ENCODE measurements at regions not wholly inside any gene's neighbourhood (a gene's known extent, or its start where the extent isn't known, plus 50 kb on each side); places are given as distances from the start of the nearest gene placed in this dataset.

DNA sequence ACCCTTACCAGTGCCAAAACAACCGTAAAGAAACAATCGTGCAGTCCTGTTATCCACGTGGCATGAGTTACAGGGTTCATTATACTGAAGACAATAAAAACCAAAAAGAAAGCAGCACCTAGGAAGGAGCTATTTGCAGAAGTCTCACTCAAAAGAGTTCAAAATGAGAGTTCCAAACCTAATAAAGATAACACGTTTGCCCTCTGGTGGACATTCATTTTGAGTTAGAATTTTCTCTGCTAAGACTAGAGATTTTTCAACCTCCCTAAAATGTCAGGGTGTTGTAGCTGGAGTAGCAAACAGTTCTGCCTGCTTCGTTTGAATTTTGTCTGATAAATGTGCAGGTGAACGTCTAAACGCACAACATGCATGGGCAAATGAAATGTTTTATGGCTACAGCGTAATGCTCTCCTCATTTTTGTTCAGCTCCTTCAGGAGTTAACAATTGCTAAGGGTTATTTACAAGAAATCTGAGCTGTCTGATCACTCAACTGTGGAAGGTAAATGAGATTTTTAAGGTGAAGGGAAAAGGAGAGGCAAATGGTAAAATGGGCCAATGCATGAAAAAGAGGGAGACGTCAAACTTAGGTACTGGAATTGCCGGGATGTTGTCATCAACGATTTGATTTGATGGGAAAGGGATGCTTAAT lies 1067.9 kb upstream of the EEF2KMT start:
- H3K36me3 Mint-ChIP-seq (ENCODE audit: insufficient read depth): no peaks in the 10 kb centered on the region
- H3K27ac Mint-ChIP-seq (ENCODE audit: low read depth): no peak overlapping the region
- DNase-seq (ENCODE audit: low spot score in 2 of 2) (no peak), ATAC-seq (replicated peaks; ENCODE audit: extremely low read depth, poor library complexity, severe bottlenecking) (no peak)
- H3K4me3 Mint-ChIP-seq: no peak overlapping the region
- H3K4me1 Mint-ChIP-seq: no peaks in the 10 kb centered on the region
- peaks cover 16% of the 10 kb centered on the region for H3K9me3 Mint-ChIP-seq
- H3K27me3 Mint-ChIP-seq: no peaks in the 10 kb centered on the region

DNA sequence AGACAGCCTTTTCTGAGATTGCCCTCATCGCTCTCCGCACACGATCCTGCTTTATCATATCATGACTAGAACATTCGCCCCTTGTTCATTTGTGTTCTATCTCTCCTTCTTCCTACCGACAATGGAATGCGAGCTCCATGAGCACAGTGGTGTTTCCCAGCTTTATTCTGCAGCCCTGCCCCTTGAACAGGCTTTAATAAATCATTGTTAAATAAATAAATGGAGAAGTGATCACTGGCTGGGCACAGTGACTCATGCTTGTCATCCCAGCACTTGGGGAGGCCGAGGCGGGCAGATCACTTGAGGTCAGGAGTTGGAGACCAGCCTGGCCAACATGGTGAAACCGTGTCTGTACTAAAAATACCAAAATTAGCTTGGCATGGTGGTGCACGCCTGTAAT lies 1063.3 kb upstream of the EEF2KMT start:
- H3K9me3 Mint-ChIP-seq: peaks cover 12% of the 10 kb centered on the region
- DNase-seq (ENCODE audit: low spot score in 2 of 2) (no peak), ATAC-seq (replicated peaks; ENCODE audit: extremely low read depth, poor library complexity, severe bottlenecking) (no peak)
- no peaks in the 10 kb centered on the region for H3K27me3 Mint-ChIP-seq
- no peak overlapping the region for H3K27ac Mint-ChIP-seq (ENCODE audit: low read depth)
- no peak overlapping the region for H3K4me3 Mint-ChIP-seq
- no peaks in the 10 kb centered on the region for H3K4me1 Mint-ChIP-seq
- H3K36me3 Mint-ChIP-seq (ENCODE audit: insufficient read depth): no peaks in the 10 kb centered on the region

DNA sequence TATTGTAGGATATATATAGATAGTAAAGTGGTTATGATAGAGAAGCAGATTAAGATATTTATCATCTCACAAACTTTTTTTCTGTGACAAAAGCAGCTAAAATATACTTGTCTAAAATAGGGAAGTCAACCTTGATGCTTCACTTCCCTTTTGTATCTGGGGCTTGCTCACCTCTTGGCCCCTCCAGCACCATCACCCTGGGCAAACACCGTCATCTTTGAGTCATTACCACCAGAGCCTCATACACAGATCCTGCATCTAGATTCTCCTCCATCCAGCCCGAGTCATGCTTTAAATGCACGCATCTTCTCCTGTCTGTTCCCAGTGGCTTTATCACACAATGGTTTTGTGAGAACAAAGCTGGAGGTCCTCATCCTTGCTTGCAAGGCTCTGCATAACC lies 1062.7 kb upstream of the EEF2KMT start:
- DNase-seq (ENCODE audit: low spot score in 2 of 2) (no peak), ATAC-seq (replicated peaks; ENCODE audit: extremely low read depth, poor library complexity, severe bottlenecking) (no peak)
- H3K4me1 Mint-ChIP-seq: no peaks in the 10 kb centered on the region

DNA sequence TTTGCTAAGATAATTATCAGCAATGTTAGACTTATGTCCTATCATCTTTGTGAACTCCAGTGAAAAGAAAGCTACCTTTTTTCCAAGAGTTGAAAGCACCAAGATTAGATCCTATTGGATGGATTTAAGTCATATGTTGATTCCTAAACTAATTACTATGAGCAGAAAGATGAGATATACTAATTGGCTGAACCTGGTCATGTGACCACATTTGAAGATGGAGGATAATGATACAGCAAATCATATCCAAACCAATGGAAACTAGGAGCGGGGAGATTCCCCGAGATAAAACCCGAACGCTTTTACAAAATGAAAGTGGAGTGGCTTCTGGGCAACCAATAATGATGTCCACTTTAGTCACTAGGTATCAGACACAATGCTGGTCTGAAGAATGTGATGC lies 1060.2 kb upstream of the EEF2KMT start:
- H3K27ac Mint-ChIP-seq (ENCODE audit: low read depth): no peak overlapping the region
- H3K4me3 Mint-ChIP-seq: no peak overlapping the region
- DNase-seq (ENCODE audit: low spot score in 2 of 2): no peak
- no peaks in the 10 kb centered on the region for H3K27me3 Mint-ChIP-seq
- no peaks in the 10 kb centered on the region for H3K4me1 Mint-ChIP-seq
- peaks cover 12% of the 10 kb centered on the region for H3K9me3 Mint-ChIP-seq
- no peak for ATAC-seq (replicated peaks; ENCODE audit: extremely low read depth, poor library complexity, severe bottlenecking)
- H3K36me3 Mint-ChIP-seq (ENCODE audit: insufficient read depth): no peaks in the 10 kb centered on the region

More for the DNA sequence above, 1062.7 kb upstream of the EEF2KMT start:
- no peak overlapping the region for H3K4me3 Mint-ChIP-seq
- H3K9me3 Mint-ChIP-seq: peaks cover 12% of the 10 kb centered on the region
- H3K36me3 Mint-ChIP-seq (ENCODE audit: insufficient read depth): no peaks in the 10 kb centered on the region
- no peak overlapping the region for H3K27ac Mint-ChIP-seq (ENCODE audit: low read depth)
- no peaks in the 10 kb centered on the region for H3K27me3 Mint-ChIP-seq

DNA sequence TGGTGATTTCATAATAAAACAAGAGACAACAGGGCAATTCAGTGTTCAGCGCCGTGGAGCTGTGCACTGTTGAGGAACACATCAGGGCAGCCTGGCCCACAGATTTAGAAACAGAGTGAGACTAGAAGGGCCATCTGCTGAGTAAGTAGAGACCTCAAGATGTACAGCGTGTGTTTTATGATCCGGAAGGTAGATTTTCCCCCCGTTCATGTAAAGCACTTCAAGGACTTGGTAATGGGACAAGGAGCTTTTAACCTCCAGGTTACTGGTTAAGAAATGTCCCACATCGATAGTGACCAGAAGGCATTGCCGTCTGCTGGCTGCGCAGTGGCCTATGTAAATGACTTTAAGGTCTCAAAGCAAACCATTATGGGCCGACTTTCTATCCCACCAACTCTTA lies 1057.7 kb upstream of the EEF2KMT start:
- DNase-seq (ENCODE audit: low spot score in 2 of 2) (no peak), ATAC-seq (replicated peaks; ENCODE audit: extremely low read depth, poor library complexity, severe bottlenecking) (no peak)
- Mint-ChIP-seq H3K4me1 (no peaks in the 10 kb centered on the region), H3K27ac (ENCODE audit: low read depth) (no peak overlapping the region), H3K27me3 (no peaks in the 10 kb centered on the region), H3K36me3 (ENCODE audit: insufficient read depth) (no peaks in the 10 kb centered on the region), H3K4me3 (no peak overlapping the region), H3K9me3 (peaks cover 12% of the 10 kb centered on the region)

DNA sequence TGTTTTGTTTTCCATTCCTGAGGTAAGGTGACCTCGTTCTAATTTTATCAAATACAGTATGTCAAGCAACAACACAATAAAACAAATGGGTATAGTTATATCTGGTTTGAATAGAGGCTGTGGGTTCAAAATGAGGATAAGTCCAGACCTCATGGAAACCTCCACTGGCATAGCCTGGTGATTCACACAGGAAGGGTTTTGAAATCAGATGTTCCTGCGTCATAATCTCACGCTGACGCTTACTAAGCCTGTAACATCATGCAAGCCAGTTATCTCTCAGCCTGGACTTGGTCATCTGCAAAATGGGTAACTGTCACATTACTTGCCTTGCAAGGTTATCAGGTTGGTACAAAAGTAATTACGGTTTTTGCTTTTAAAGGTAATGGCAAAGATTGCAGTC lies 1056.3 kb upstream of the EEF2KMT start:
- ATAC-seq (replicated peaks; ENCODE audit: extremely low read depth, poor library complexity, severe bottlenecking) (no peak), DNase-seq (ENCODE audit: low spot score in 2 of 2) (no peak)
- Mint-ChIP-seq H3K4me1 (no peaks in the 10 kb centered on the region), H3K27ac (ENCODE audit: low read depth) (no peak overlapping the region), H3K36me3 (ENCODE audit: insufficient read depth) (no peaks in the 10 kb centered on the region), H3K4me3 (no peak overlapping the region), H3K27me3 (no peaks in the 10 kb centered on the region), H3K9me3 (peaks cover 12% of the 10 kb centered on the region)

DNA sequence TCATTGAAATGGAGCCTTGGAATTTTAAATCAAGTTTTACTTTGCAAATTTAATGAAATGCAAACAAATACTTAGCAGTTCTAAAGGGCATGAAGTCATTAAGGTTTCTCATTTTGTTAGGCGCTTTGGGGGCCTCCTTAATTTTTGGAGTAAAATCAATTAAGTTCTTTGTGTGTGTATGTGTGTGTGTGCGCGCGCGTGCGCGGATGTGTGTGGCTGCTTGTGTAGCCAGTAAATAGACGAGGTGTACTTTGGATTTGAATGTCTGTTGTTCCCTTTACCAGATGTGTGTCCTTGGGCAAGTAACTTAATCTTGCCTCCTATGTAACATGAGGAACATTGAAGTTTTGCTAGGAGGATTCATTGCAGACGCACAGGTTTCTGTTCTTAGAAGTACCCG lies 1051.4 kb upstream of the EEF2KMT start:
- no peaks in the 10 kb centered on the region for H3K27me3 Mint-ChIP-seq
- H3K27ac Mint-ChIP-seq (ENCODE audit: low read depth): no peak overlapping the region
- H3K36me3 Mint-ChIP-seq (ENCODE audit: insufficient read depth): no peaks in the 10 kb centered on the region
- H3K4me1 Mint-ChIP-seq: no peaks in the 10 kb centered on the region
- no peak overlapping the region for H3K4me3 Mint-ChIP-seq
- DNase-seq (ENCODE audit: low spot score in 2 of 2): no peak
- H3K9me3 Mint-ChIP-seq: peaks cover 15% of the 10 kb centered on the region
- ATAC-seq (replicated peaks; ENCODE audit: extremely low read depth, poor library complexity, severe bottlenecking): no peak

DNA sequence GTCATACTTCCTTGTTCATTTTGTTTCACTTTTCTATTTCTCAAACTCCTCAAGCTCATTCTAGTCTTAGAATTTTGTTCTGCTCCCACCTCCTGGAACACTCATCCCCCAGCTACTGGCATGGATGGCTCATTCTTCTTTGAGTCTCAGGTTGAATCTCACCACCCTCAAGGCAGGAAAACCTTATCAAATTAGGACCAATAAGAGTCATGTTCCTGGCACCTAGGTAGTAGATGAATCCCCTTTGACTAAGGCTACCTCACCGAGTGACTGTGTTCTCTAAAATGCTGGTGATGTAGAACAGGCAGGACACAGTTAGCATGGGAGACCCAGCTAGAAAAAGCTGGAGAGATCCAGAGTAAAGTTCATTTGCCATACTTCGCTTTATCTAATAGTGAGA lies 1050.8 kb upstream of the EEF2KMT start:
- H3K9me3 Mint-ChIP-seq: peaks cover 15% of the 10 kb centered on the region
- H3K27ac Mint-ChIP-seq (ENCODE audit: low read depth): no peak overlapping the region
- no peak for ATAC-seq (replicated peaks; ENCODE audit: extremely low read depth, poor library complexity, severe bottlenecking)
- H3K36me3 Mint-ChIP-seq (ENCODE audit: insufficient read depth): no peaks in the 10 kb centered on the region
- H3K27me3 Mint-ChIP-seq: no peaks in the 10 kb centered on the region
- H3K4me1 Mint-ChIP-seq: no peaks in the 10 kb centered on the region
- no peak overlapping the region for H3K4me3 Mint-ChIP-seq
- DNase-seq (ENCODE audit: low spot score in 2 of 2): no peak

DNA sequence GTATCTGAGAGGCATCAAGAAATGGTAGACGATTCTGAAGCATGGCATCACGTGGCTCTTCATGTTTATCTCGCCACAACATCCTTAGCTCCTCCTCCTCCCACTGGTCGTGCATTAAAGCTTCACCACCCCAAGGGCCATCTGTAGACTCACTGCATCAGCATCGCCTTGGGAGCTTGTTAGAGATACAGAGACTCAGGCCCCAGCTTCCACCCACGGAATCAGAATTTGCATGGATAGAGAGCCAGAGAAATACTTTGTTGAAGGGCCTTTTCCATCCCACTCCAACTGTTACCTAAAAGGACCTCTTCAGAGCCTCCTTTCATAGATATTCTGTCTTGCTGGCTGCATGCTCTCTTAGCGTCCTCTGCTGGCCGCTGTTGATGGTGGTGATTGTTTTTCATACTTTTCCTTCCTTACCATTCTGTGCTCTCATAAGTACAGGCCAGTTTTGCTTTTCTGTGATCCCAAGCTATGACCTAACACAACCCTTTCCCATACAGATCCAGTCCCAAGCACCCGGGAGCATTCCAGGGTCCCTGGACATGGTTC lies 1049.4 kb upstream of the EEF2KMT start:
- no peak overlapping the region for H3K27ac Mint-ChIP-seq (ENCODE audit: low read depth)
- no peaks in the 10 kb centered on the region for H3K36me3 Mint-ChIP-seq (ENCODE audit: insufficient read depth)
- DNase-seq (ENCODE audit: low spot score in 2 of 2): no peak
- no peak for ATAC-seq (replicated peaks; ENCODE audit: extremely low read depth, poor library complexity, severe bottlenecking)
- no peaks in the 10 kb centered on the region for H3K27me3 Mint-ChIP-seq
- H3K4me1 Mint-ChIP-seq: no peaks in the 10 kb centered on the region
- no peak overlapping the region for H3K4me3 Mint-ChIP-seq
- H3K9me3 Mint-ChIP-seq: peaks cover 21% of the 10 kb centered on the region

DNA sequence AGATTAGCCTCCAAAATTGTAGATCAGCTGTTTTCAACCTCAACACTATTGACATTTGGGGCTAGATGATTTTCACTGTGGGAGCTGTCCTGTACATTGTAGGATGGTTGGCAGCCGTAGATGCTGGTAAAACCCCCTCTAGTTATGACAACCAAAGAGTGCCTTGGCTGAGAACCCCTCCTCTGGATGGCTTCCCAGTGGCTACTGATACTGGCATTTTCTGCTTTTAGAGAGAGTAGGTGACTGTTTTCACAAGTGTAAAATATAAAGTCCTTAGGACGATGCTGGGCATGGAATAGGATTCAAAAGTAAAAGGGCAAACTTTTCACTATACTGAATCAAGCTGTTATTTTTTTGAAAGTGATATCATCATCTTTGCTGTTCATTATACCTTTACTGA lies 1048.8 kb upstream of the EEF2KMT start:
- H3K4me1 Mint-ChIP-seq: no peaks in the 10 kb centered on the region
- no peaks in the 10 kb centered on the region for H3K27me3 Mint-ChIP-seq
- H3K9me3 Mint-ChIP-seq: peaks cover 25% of the 10 kb centered on the region
- no peak overlapping the region for H3K4me3 Mint-ChIP-seq
- no peak for ATAC-seq (replicated peaks; ENCODE audit: extremely low read depth, poor library complexity, severe bottlenecking)
- no peak for DNase-seq (ENCODE audit: low spot score in 2 of 2)
- H3K36me3 Mint-ChIP-seq (ENCODE audit: insufficient read depth): no peaks in the 10 kb centered on the region
- no peak overlapping the region for H3K27ac Mint-ChIP-seq (ENCODE audit: low read depth)

DNA sequence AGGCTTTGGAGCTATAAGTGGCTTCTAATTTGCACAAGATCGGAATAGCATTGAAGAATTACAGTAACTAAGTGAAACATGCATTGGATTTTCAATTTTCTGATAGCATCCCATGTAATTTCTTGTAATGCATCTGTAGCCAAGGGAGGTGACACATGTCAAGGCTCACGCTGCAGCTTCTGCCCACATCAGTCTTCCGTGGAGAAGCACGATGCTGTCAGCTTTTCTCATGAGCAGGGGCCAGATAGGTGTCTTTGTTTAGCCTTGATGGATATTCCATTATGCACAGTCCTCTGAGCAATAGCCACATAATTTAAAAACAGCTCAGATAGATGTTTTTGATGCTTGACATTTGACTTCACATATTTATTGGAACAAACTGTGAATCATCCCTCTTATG lies 1046.9 kb upstream of the EEF2KMT start:
- ATAC-seq (replicated peaks; ENCODE audit: extremely low read depth, poor library complexity, severe bottlenecking) (no peak), DNase-seq (ENCODE audit: low spot score in 2 of 2) (no peak)
- no peaks in the 10 kb centered on the region for H3K27me3 Mint-ChIP-seq
- H3K4me1 Mint-ChIP-seq: no peaks in the 10 kb centered on the region
- H3K27ac Mint-ChIP-seq (ENCODE audit: low read depth): no peak overlapping the region
- no peak overlapping the region for H3K4me3 Mint-ChIP-seq
- H3K36me3 Mint-ChIP-seq (ENCODE audit: insufficient read depth): no peaks in the 10 kb centered on the region
- H3K9me3 Mint-ChIP-seq: peaks cover 33% of the 10 kb centered on the region

DNA sequence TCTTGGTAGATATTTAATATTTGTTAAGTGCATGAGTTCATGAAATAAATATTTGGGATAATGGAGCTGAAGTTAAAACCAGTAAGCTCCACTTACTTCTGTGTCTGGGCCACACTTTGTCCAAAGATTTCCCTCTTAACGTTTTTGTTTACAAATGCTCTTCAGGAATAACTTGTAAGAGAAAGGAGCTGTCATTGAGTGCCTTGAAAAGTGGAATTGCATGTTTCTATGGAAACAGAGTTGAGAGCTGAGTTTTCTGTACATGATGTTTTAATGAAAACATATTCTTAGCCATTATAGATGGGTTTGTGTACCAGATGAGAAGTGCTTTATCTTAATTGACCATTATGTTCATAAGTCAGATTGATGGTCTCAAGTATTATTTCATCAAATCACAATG lies 1045.4 kb upstream of the EEF2KMT start:
- no peak for DNase-seq (ENCODE audit: low spot score in 2 of 2)
- no peak overlapping the region for H3K4me3 Mint-ChIP-seq
- H3K27me3 Mint-ChIP-seq: no peaks in the 10 kb centered on the region
- H3K4me1 Mint-ChIP-seq: no peaks in the 10 kb centered on the region
- no peak for ATAC-seq (replicated peaks; ENCODE audit: extremely low read depth, poor library complexity, severe bottlenecking)
- H3K36me3 Mint-ChIP-seq (ENCODE audit: insufficient read depth): no peaks in the 10 kb centered on the region
- H3K27ac Mint-ChIP-seq (ENCODE audit: low read depth): no peak overlapping the region
- peaks cover 39% of the 10 kb centered on the region for H3K9me3 Mint-ChIP-seq

DNA sequence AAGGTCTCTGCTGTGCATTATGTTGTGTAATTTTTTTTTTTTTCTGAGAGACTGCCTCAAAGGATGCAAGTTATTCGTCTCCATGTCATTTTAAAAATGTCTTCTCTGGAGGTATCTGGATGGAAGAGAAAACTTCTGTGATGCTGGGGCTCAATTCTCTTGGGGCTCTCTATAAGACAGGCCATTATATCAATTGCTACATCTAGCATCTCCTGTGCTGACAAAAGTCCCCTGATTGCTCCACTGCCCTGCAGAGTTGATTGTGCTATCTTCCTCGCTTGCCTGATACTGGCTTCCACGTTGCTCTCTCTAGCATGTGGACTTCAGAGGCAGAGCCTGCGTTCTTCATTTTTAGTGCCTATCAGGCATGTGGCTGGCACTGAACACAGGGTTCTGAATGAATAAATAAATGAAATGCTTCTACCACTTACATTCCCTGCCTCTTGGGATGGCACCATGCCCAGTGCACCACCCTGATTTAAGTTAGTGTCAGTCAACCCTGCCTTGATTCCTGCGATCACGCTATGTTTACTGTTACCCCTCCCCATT lies 1035.5 kb upstream of the EEF2KMT start:
- no peak overlapping the region for H3K27ac Mint-ChIP-seq (ENCODE audit: low read depth)
- H3K4me1 Mint-ChIP-seq: no peaks in the 10 kb centered on the region
- no peak overlapping the region for H3K4me3 Mint-ChIP-seq
- H3K27me3 Mint-ChIP-seq: no peaks in the 10 kb centered on the region
- ATAC-seq (replicated peaks; ENCODE audit: extremely low read depth, poor library complexity, severe bottlenecking) (no peak), DNase-seq (ENCODE audit: low spot score in 2 of 2) (no peak)
- H3K36me3 Mint-ChIP-seq (ENCODE audit: insufficient read depth): no peaks in the 10 kb centered on the region
- H3K9me3 Mint-ChIP-seq: peaks cover 12% of the 10 kb centered on the region

All from central memory CD8-positive, alpha-beta T cell (primary cell).